OCI-LY7 (cell line): ENCODE measurements at regions not wholly inside any gene's neighbourhood (a gene's known extent, or its start where the extent isn't known, plus 50 kb on each side); places are given as distances from the start of the nearest gene placed in this dataset.
"Not testable (repeated sequence)": the region's sequence is repeated elsewhere in the genome, so short reads cannot be mapped to it uniquely, and the experiment has no call there.

ENCODE experiments used
- CTCF ChIP-seq: fragments of 200-600 bp; sonication (generic); conservative IDR thresholded peaks from 2 replicates; pipeline ENCODE4 v1.5.1; 2014; ENCODE audit warnings: mild to moderate bottlenecking, antibody characterized with exemption, low read length, moderate library complexity, mixed read lengths
- EZH2phosphoT487 ChIP-seq: fragments of 200-600 bp; sonication (generic); IDR thresholded peaks from 2 replicates; pipeline ENCODE4 v1.6.1; 2018; ENCODE audit warnings: low read depth, borderline replicate concordance, mild to moderate bottlenecking, mixed run types, antibody characterized with exemption, low read length, moderate library complexity, mixed read lengths

GRCh38 chr5:85654144-85654543 is 963.6 kb upstream of the COX7C start:
- not testable (repeated sequence) for TF ChIP-seq EZH2phosphoT487, CTCF
